ENCODE measurements at regions not wholly inside any gene's neighbourhood (a gene's known extent, or its start where the extent isn't known, plus 50 kb on each side); places are given as distances from the start of the nearest gene placed in this dataset.

DNA sequence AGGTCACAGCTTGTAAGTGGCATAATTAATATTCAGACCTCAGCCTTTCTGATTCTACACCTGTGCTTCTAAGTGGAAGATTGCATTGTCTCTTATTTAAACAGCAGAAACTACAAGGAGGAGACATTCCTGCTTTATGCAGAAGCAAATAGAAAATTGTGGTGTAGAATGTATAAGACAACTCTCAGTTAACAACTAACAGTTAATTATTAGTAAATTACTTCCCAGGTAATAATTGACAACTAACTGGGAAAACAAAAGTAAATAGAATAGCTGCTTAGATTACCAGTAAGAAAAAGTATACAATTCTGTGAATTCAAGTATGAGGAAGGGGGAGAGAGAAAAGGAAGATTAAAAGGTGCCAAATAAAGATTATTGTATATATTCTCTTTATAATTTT lies 1210.5 kb upstream of the GYPC start:
- H3K9me3 ChIP-seq (ENCODE audit: control insufficient read depth, insufficient read depth, low read length): no peaks in the 10 kb centered on the region
- no peak overlapping the region for H3K4me3 ChIP-seq (ENCODE audit: low read depth, low read length)
- H3K36me3 ChIP-seq (ENCODE audit: control insufficient read depth, insufficient read depth, low read length): no peaks in the 10 kb centered on the region
- no peaks in the 10 kb centered on the region for H3K4me1 ChIP-seq (ENCODE audit: control insufficient read depth, insufficient read depth, low read length)
- H3K9ac ChIP-seq (ENCODE audit: low read depth, low read length): no peak overlapping the region
- no peaks in the 10 kb centered on the region for H3K27me3 ChIP-seq (ENCODE audit: control insufficient read depth, insufficient read depth, low read length)

DNA sequence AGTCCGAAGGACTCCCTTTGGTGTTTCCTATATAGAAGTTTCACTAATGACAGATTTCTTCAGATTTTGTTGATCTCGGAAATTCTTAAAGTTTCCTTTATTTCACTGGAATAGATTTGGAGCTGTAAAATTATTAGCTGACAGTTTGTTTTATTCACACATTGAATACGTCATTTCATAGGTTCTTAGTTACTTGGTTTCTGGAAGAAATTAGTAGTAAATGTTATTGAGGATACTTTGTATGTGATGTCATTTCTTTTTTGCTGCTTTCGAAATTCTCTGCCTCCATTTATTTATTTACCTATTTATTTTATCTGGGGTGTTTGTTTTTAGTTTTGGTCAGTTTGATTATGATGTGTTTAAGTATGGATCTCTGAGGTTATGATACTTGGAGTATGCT lies 1205.9 kb upstream of the GYPC start:
- no peaks in the 10 kb centered on the region for H3K36me3 ChIP-seq (ENCODE audit: control insufficient read depth, insufficient read depth, low read length)
- no peaks in the 10 kb centered on the region for H3K4me1 ChIP-seq (ENCODE audit: control insufficient read depth, insufficient read depth, low read length)
- H3K4me3 ChIP-seq (ENCODE audit: low read depth, low read length): no peak overlapping the region
- no peaks in the 10 kb centered on the region for H3K27me3 ChIP-seq (ENCODE audit: control insufficient read depth, insufficient read depth, low read length)
- peaks cover 3% of the 10 kb centered on the region for H3K9me3 ChIP-seq (ENCODE audit: control insufficient read depth, insufficient read depth, low read length)
- no peak overlapping the region for H3K9ac ChIP-seq (ENCODE audit: low read depth, low read length)

DNA sequence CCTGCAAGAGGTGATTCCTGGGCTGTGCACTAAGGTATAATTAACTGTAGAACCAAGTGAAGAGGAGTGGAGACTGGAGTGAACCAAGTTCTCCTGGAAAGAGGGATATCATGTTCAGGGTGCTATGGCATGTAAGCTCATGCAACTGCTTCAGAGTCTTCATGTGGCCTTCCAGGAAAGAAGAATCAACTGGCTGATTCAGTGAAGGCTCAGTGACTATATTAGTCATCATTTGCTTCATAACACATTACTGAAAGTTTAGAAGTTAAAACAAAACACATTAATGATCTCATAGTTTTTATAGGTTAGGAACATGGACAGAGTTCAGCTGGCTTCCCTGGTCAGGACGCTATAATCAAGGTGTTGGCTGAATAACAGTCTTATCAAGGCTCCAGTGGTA lies 1200.8 kb upstream of the GYPC start:
- Histone ChIP-seq H3K27me3 (ENCODE audit: control insufficient read depth, insufficient read depth, low read length) (no peaks in the 10 kb centered on the region), H3K4me1 (ENCODE audit: control insufficient read depth, insufficient read depth, low read length) (no peaks in the 10 kb centered on the region), H3K36me3 (ENCODE audit: control insufficient read depth, insufficient read depth, low read length) (no peaks in the 10 kb centered on the region), H3K4me3 (ENCODE audit: low read depth, low read length) (no peak overlapping the region), H3K9me3 (ENCODE audit: control insufficient read depth, insufficient read depth, low read length) (peaks cover 3% of the 10 kb centered on the region), H3K9ac (ENCODE audit: low read depth, low read length) (no peak overlapping the region)

DNA sequence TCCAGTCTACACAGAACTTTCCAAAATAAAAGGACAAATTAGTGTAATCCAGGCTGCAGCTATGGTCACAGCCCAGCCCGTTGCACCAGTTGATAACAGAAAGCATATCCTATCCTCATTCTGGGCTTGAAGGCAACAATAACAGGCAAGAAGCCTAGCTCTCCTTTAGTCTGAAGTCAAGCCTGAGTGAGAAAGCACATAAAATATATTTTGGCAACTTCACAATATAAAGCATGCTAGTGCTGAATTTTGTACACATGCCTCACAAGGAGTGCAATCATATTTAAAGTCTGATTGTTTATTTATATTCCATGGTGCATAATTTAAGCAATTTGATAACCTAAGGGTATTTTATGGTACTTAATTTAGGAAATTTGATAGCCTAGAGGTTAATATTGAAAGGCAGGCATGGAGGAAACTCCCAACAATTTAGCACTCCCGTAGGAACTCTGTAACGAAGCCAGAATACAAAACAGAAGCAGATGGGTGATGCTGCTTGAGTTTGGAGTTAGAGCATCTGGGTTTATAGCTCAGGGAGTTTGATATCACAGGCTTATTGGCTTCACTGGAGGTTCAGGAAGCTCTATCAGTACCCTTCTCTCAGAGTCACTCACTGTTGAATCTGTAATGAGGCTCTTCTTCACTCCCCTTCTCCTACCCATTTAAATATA lies 1199.1 kb upstream of the GYPC start:
- H3K4me3 ChIP-seq (ENCODE audit: low read depth, low read length): no peak overlapping the region
- no peaks in the 10 kb centered on the region for H3K9me3 ChIP-seq (ENCODE audit: control insufficient read depth, insufficient read depth, low read length)
- no peak overlapping the region for H3K9ac ChIP-seq (ENCODE audit: low read depth, low read length)
- H3K4me1 ChIP-seq (ENCODE audit: control insufficient read depth, insufficient read depth, low read length): no peaks in the 10 kb centered on the region
- no peaks in the 10 kb centered on the region for H3K36me3 ChIP-seq (ENCODE audit: control insufficient read depth, insufficient read depth, low read length)
- no peaks in the 10 kb centered on the region for H3K27me3 ChIP-seq (ENCODE audit: control insufficient read depth, insufficient read depth, low read length)

DNA sequence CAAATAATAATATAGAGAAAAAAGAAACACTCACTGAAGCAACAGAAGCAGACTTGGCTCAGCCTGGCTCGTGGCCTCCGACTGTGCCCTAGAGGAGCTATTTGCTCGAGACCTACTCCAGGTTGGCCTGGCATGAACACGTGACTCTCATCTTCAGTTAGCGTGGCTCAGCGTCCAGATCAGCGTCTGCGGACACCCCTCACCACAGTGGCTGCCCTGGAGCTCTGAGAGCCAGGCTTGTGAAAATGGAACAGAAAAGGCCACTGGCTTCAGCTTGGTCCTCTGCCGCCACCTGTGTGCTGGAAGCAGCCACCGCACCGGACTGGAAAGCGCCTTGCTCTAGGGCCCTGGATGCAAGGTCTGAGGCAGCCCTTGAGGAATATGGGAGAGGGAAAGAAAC lies 1184.0 kb upstream of the GYPC start:
- Histone ChIP-seq H3K4me1 (ENCODE audit: control insufficient read depth, insufficient read depth, low read length) (no peaks in the 10 kb centered on the region), H3K36me3 (ENCODE audit: control insufficient read depth, insufficient read depth, low read length) (no peaks in the 10 kb centered on the region), H3K4me3 (ENCODE audit: low read depth, low read length) (no peak overlapping the region), H3K9ac (ENCODE audit: low read depth, low read length) (no peak overlapping the region), H3K27me3 (ENCODE audit: control insufficient read depth, insufficient read depth, low read length) (no peaks in the 10 kb centered on the region), H3K9me3 (ENCODE audit: control insufficient read depth, insufficient read depth, low read length) (no peaks in the 10 kb centered on the region)

DNA sequence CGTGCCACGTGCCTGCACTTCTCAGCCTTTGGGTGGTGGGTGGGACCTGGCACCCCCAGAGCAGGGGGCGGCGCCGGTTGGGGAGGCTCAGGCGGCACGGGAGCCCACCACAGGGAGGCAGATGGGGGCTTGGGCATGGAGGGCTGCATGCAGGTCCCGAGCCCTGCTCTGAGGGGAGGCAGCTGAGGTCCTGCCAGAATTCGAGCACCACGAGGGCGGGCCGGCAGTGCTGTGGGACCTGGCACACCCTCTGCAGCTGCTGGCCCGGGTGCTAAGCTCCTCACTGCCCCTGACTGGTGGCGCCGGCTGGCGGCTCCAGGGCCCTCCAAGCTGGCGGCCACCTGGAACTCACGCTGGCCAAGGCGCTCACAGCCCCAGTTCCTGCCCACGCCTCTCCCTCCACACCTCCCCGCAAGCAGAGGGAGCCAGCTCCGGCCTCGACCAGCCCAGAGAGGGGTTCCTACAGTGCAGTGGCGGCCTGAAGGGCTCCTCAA lies 1176.8 kb upstream of the GYPC start:
- Histone ChIP-seq H3K36me3 (ENCODE audit: control insufficient read depth, insufficient read depth, low read length) (no peaks in the 10 kb centered on the region), H3K4me1 (ENCODE audit: control insufficient read depth, insufficient read depth, low read length) (no peaks in the 10 kb centered on the region), H3K9me3 (ENCODE audit: control insufficient read depth, insufficient read depth, low read length) (no peaks in the 10 kb centered on the region), H3K27me3 (ENCODE audit: control insufficient read depth, insufficient read depth, low read length) (no peaks in the 10 kb centered on the region), H3K4me3 (ENCODE audit: low read depth, low read length) (no peak overlapping the region), H3K9ac (ENCODE audit: low read depth, low read length) (no peak overlapping the region)

DNA sequence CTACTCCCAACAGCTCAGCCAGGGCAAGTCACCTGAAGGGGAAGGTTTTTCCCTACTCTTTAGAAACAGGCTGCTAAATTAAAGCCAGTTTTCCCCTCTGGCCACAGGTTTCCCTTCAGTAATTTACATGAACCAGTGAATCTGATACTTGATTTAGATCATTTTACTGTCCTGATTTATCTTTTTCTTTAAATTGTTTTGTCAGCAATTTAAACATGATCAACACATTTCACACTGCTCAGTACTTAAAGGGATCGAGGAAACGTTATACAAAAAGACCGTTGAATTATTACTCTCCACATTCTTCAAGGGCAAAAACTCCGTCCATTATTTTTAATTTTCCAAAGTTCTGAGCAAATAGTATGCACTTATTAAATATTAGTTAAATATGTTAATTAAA lies 1165.7 kb upstream of the GYPC start:
- Histone ChIP-seq H3K4me1 (ENCODE audit: control insufficient read depth, insufficient read depth, low read length) (no peaks in the 10 kb centered on the region), H3K36me3 (ENCODE audit: control insufficient read depth, insufficient read depth, low read length) (no peaks in the 10 kb centered on the region), H3K9ac (ENCODE audit: low read depth, low read length) (no peak overlapping the region)

DNA sequence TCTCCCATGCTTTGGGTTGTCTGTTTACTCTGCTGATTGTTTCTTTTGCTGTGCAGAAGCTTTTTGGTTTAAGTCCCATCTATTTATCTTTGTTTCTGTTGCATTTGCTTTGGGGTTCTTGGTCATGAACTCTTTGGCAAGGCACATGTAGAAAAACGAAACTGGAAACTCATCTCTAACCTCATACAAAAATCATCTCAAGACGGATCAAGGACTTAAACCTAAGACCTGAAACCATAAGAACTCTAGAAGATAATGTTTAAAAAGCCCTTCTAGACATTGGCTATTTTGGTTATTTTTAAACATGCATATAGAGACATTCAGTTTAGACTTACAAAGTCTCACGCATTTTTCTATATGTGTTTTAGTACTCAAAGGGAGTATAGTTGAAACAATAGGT lies 1164.3 kb upstream of the GYPC start:
- no peak overlapping the region for H3K4me3 ChIP-seq (ENCODE audit: low read depth, low read length)
- no peaks in the 10 kb centered on the region for H3K4me1 ChIP-seq (ENCODE audit: control insufficient read depth, insufficient read depth, low read length)
- no peaks in the 10 kb centered on the region for H3K27me3 ChIP-seq (ENCODE audit: control insufficient read depth, insufficient read depth, low read length)
- H3K9me3 ChIP-seq (ENCODE audit: control insufficient read depth, insufficient read depth, low read length): no peaks in the 10 kb centered on the region
- no peaks in the 10 kb centered on the region for H3K36me3 ChIP-seq (ENCODE audit: control insufficient read depth, insufficient read depth, low read length)
- no peak overlapping the region for H3K9ac ChIP-seq (ENCODE audit: low read depth, low read length)

More for the DNA sequence above, 1165.7 kb upstream of the GYPC start:
- no peaks in the 10 kb centered on the region for H3K27me3 ChIP-seq (ENCODE audit: control insufficient read depth, insufficient read depth, low read length)
- H3K4me3 ChIP-seq (ENCODE audit: low read depth, low read length): no peak overlapping the region
- H3K9me3 ChIP-seq (ENCODE audit: control insufficient read depth, insufficient read depth, low read length): no peaks in the 10 kb centered on the region

DNA sequence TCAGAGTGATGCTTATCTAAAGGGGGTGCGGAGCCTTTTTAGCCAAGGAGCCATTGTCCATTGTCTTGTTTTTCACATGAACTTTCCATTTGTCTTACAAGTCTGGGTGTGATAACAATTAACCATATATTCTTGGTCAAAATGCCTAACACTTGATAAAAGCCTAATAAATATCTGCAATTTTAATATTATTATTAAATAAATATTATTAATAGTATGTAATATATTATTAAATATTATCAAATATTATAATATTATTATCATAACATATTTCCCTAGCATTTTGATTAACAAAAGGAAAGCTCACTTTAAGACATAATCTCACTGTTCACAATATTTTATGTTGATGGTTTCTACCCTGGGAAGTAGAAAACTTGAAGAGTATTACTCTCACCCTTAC lies 1143.6 kb upstream of the GYPC start:
- Histone ChIP-seq H3K27me3 (ENCODE audit: control insufficient read depth, insufficient read depth, low read length) (peaks cover 5% of the 10 kb centered on the region), H3K36me3 (ENCODE audit: control insufficient read depth, insufficient read depth, low read length) (no peaks in the 10 kb centered on the region), H3K4me3 (ENCODE audit: low read depth, low read length) (no peak overlapping the region), H3K4me1 (ENCODE audit: control insufficient read depth, insufficient read depth, low read length) (no peaks in the 10 kb centered on the region), H3K9me3 (ENCODE audit: control insufficient read depth, insufficient read depth, low read length) (no peaks in the 10 kb centered on the region), H3K9ac (ENCODE audit: low read depth, low read length) (no peak overlapping the region)

DNA sequence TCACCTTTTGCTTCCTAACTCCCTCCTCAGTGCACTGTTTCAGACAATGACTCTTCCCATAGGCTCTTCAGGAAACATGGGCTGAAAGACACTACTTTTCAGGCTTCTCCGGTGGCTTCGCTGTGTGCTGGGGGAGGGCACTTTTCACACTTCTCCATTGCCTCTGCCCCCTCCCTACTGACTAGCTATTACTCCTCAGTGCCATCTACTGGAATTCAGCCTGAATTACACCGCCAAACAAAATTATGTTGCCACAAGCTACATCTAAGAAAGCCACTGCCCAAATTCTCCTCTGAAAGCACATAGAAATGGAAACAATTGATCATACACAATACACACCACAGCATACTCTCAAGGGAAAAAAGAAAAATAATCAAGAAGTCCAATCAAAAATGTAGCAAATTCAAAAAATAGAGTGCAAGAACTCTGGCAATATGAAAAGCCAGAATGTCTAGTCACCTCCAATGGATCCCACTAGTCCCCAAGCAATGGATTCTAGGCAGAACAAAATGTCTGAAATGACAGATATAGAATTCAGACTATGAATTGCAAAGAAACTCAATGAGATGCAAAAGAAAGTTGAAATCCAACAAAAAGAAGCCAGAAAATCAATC lies 1139.4 kb upstream of the GYPC start:
- H3K9me3 ChIP-seq (ENCODE audit: control insufficient read depth, insufficient read depth, low read length): no peaks in the 10 kb centered on the region
- no peaks in the 10 kb centered on the region for H3K36me3 ChIP-seq (ENCODE audit: control insufficient read depth, insufficient read depth, low read length)
- no peak overlapping the region for H3K9ac ChIP-seq (ENCODE audit: low read depth, low read length)
- no peak overlapping the region for H3K4me3 ChIP-seq (ENCODE audit: low read depth, low read length)
- no peaks in the 10 kb centered on the region for H3K4me1 ChIP-seq (ENCODE audit: control insufficient read depth, insufficient read depth, low read length)
- peaks cover 5% of the 10 kb centered on the region for H3K27me3 ChIP-seq (ENCODE audit: control insufficient read depth, insufficient read depth, low read length)

DNA sequence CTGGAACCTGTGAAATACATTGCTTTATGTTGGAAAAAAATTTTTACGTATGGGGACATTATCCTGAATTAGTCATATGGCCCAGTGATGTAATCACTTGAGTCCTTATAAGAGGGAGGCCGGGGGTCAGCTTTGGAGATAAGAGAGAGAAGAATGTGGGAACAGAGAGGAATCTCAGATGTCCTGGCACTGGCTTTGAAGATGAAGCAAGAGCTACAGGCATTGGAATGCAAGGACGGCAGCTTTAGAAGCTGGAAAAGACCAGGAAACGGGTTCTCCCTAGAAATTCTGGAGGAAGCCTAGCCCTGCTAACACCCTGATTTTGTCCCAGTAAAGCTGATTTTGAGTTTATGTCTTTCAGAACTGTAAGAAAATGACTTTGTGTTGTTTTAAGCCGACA lies 1129.9 kb upstream of the GYPC start:
- Histone ChIP-seq H3K4me1 (ENCODE audit: control insufficient read depth, insufficient read depth, low read length) (peaks cover 3% of the 10 kb centered on the region), H3K27me3 (ENCODE audit: control insufficient read depth, insufficient read depth, low read length) (no peaks in the 10 kb centered on the region), H3K9me3 (ENCODE audit: control insufficient read depth, insufficient read depth, low read length) (no peaks in the 10 kb centered on the region), H3K9ac (ENCODE audit: low read depth, low read length) (no peak overlapping the region), H3K36me3 (ENCODE audit: control insufficient read depth, insufficient read depth, low read length) (no peaks in the 10 kb centered on the region), H3K4me3 (ENCODE audit: low read depth, low read length) (no peak overlapping the region)

DNA sequence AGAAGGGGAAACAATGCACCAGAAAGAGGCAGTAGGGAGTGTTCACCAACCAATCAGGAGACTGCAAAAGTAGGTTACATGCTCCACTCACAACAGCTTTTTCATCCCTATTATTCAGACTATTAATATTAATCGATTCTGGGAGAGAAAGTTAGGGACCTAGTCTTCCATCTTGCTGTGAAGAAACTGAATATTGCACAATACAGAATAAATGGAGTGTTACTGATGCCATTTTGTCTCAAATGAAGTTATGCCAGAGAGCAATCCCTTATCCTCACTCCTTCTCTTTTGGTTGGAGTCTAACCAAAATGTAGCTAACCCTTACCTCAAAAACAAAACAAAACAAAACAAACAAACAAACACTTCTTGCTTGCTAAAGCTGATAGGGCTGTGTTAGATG lies 1120.9 kb upstream of the GYPC start:
- H3K9me3 ChIP-seq (ENCODE audit: control insufficient read depth, insufficient read depth, low read length): no peaks in the 10 kb centered on the region
- H3K27me3 ChIP-seq (ENCODE audit: control insufficient read depth, insufficient read depth, low read length): no peaks in the 10 kb centered on the region
- H3K36me3 ChIP-seq (ENCODE audit: control insufficient read depth, insufficient read depth, low read length): no peaks in the 10 kb centered on the region
- no peak overlapping the region for H3K9ac ChIP-seq (ENCODE audit: low read depth, low read length)
- no peak overlapping the region for H3K4me3 ChIP-seq (ENCODE audit: low read depth, low read length)
- no peaks in the 10 kb centered on the region for H3K4me1 ChIP-seq (ENCODE audit: control insufficient read depth, insufficient read depth, low read length)

All from iPS-15b (cell line).